ENCODE measurements at regions not wholly inside any gene's neighbourhood (a gene's known extent, or its start where the extent isn't known, plus 50 kb on each side); places are given as distances from the start of the nearest gene placed in this dataset.
A peak's percentile ranks its signal among the peaks of the same experiment; 100 is the strongest.

DNA sequence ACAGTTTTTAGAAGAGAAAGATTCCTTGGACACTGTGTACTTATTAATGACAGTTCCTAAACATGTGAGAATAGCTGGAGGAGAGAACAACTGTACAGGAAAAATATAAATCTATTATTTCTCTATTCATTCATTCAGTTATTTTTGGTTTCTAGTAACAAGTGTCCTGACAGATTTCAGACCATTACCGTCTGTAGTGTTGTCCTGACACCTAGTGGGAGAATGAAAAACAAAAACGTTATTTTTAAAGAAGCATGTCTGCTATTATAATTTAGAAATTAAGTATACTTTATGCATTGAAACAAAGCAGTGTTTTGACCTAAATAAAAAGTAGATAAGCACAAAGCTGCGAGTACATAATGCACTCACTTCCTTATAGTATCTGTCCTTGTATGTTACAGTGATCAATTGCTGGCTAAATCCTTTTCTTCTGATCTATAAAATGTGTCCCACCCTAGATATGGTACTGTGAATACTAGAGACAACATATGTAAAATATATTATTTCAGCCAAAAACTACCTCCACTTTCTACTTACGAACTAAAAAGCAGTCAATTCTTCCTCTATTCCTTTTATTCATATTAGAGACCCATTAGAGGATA is 575.6 kb downstream of the ARL4A start:
- intact Hi-C loops (cut with micrococcal nuclease) = loop anchor here (1.0 to 10.0 kb wide), 6 partner anchors 576 to 1428 kb away; partner anchors contain the start of genes ARL4A and THSD7A
- RAD21 ChIA-PET (ENCODE audit: low non-redundant PET in 1 of 2, low total read pairs in 2 of 2, uncharacterized antibody in 2 of 2, unreplicated experiment in 2 of 2) = interaction anchor here in 1 of 2 experiments (1.0 kb wide), 1 partner anchor 738 kb away, joined by 3 read pairs; no protein-coding TSS in a partner anchor
- no peak overlapping the region for H3K9ac ChIP-seq (ENCODE audit: low read length)
- no peaks in the 10 kb centered on the region for H3K27me3 ChIP-seq (ENCODE audit: insufficient read depth, low read length)
- no peak overlapping the region for H3K4me2 ChIP-seq (ENCODE audit: low read length)
- no peaks in the 10 kb centered on the region for H3K36me3 ChIP-seq (ENCODE audit: control insufficient read depth in 1 of 2, insufficient read depth in 2 of 2, low read length in 2 of 2)
- H2AFZ ChIP-seq (ENCODE audit: low read depth, low read length, poor library complexity, severe bottlenecking) = peak overlapping the region; percentile 47
- H3K9me3 ChIP-seq (ENCODE audit: control insufficient read depth in 1 of 2, insufficient read depth in 1 of 2, low read depth in 1 of 2, low read length in 2 of 2) = no peaks in the 10 kb centered on the region
- no peak overlapping the region for H3K27ac ChIP-seq (ENCODE audit: low read depth, low read length)
- ATAC-seq (peak; percentile 71; the same call in 1 of the 2 replicates), DNase-seq (ENCODE audit: low read depth, low spot score) (peak; percentile 26)
- TF ChIP-seq, protein P1, sequence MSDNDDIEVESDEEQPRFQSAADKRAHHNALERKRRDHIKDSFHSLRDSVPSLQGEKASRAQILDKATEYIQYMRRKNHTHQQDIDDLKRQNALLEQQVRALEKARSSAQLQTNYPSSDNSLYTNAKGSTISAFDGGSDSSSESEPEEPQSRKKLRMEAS (IDR thresholded peaks at IDR 0.05) = no peak
- TF ChIP-seq CBX3 (IDR thresholded peaks at IDR 0.05; ENCODE audit: low read depth) (no peak), RAD21 (IDR thresholded peaks at IDR 0.05; ENCODE audit: low read depth) (peak; percentile 91), SIN3A (IDR thresholded peaks at IDR 0.05; ENCODE audit: low read depth) (no peak), SP1 (IDR thresholded peaks at IDR 0.05; ENCODE audit: low read depth) (no peak), SRF (IDR thresholded peaks at IDR 0.05; ENCODE audit: low read depth) (no peak), YY1 (IDR thresholded peaks at IDR 0.05; ENCODE audit: extremely low read depth, insufficient replicate concordance, low read depth, low read length) (no peak)
- TF ChIP-seq, protein P2, sequence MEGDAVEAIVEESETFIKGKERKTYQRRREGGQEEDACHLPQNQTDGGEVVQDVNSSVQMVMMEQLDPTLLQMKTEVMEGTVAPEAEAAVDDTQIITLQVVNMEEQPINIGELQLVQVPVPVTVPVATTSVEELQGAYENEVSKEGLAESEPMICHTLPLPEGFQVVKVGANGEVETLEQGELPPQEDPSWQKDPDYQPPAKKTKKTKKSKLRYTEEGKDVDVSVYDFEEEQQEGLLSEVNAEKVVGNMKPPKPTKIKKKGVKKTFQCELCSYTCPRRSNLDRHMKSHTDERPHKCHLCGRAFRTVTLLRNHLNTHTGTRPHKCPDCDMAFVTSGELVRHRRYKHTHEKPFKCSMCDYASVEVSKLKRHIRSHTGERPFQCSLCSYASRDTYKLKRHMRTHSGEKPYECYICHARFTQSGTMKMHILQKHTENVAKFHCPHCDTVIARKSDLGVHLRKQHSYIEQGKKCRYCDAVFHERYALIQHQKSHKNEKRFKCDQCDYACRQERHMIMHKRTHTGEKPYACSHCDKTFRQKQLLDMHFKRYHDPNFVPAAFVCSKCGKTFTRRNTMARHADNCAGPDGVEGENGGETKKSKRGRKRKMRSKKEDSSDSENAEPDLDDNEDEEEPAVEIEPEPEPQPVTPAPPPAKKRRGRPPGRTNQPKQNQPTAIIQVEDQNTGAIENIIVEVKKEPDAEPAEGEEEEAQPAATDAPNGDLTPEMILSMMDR (IDR thresholded peaks at IDR 0.05 in 2 of 3, conservative IDR thresholded peaks at IDR 0.05 in 1 of 3; ENCODE audit: borderline replicate concordance in 1 of 3, insufficient read depth in 1 of 3, low read depth in 2 of 3, low read length in 2 of 3) = peak; percentile 46 to 90 (median 71)
- TF ChIP-seq, protein P3, sequence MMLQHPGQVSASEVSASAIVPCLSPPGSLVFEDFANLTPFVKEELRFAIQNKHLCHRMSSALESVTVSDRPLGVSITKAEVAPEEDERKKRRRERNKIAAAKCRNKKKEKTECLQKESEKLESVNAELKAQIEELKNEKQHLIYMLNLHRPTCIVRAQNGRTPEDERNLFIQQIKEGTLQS (IDR thresholded peaks at IDR 0.05) = no peak
- no peaks in the 10 kb centered on the region for H3K9me2 ChIP-seq (ENCODE audit: insufficient read depth)
- H3K79me2 ChIP-seq (ENCODE audit: insufficient read depth, low read length) = no peaks in the 10 kb centered on the region
- BruUV-seq (replicated peaks) = no TSS peak
- no peaks in the 10 kb centered on the region for H4K20me1 ChIP-seq (ENCODE audit: insufficient read depth)
- no peak overlapping the region for H3K4me3 ChIP-seq (replicated peaks in 1 of 2; ENCODE audit: low read depth in 1 of 2, low read length in 2 of 2)
- POLR2A ChIA-PET = no interaction called here
- no peaks in the 10 kb centered on the region for H3K4me1 ChIP-seq (ENCODE audit: control insufficient read depth in 1 of 2, insufficient read depth in 2 of 2, low read length in 2 of 2)
- CTCF ChIA-PET = interaction anchor here (1.1 to 2.2 kb wide), 5 partner anchors 18 to 738 kb away, joined by 4 to 7 read pairs (median 4); no protein-coding TSS in a partner anchor

All from HCT116 (cell line).